Thoracic aorta (tissue), 2 donors: ENCODE measurements at regions not wholly inside any gene's neighbourhood (a gene's known extent, or its start where the extent isn't known, plus 50 kb on each side); places are given as distances from the start of the nearest gene placed in this dataset.

Experiments
- ATAC-seq: fragments of 150-250 bp; one replicate; pipeline ENCODE4 v1.8.0; 2017; ENCODE audit warnings: low read depth; ENCODE audit not compliant: insufficient number of reproducible peaks, low FRiP score
- DNase-seq: peaks from one replicate; pipeline ENCODE4 v3.0.0-alpha.2; 2020; ENCODE audit warnings: low spot score
- H3K27ac ChIP-seq, 2 donors: fragments of 200-600 bp; sonication (generic); 1 replicate in 1 of 2; 2 replicates in 1 of 2; pipeline ENCODE4 v1.5.1; 2016; ENCODE audit warnings: mild to moderate bottlenecking in 2 of 2, moderate library complexity in 2 of 2
- H3K27me3 ChIP-seq: fragments of 200-600 bp; sonication (generic); replicated peaks from 2 replicates; pipeline ENCODE4 v1.6.0; 2016; ENCODE audit warnings: mild to moderate bottlenecking; ENCODE audit not compliant: insufficient read depth
- H3K36me3 ChIP-seq: fragments of 200-600 bp; sonication (generic); one replicate; pipeline ENCODE4 v1.5.1; 2016
- H3K4me1 ChIP-seq, 2 donors: fragments of 200-600 bp; sonication (generic); 1 replicate in 1 of 2; 2 replicates in 1 of 2; pipeline versions ENCODE4 v1.5.1 to v1.6.0; 2016; ENCODE audit warnings: low read depth in 2 of 2, mild to moderate bottlenecking in 1 of 2; ENCODE audit not compliant: control insufficient read depth in 1 of 2
- H3K4me3 ChIP-seq: fragments of 200-600 bp; sonication (generic); 2 replicates; pipeline ENCODE4 v1.5.1; 2016; ENCODE audit warnings: mild to moderate bottlenecking
- H3K9me3 ChIP-seq: fragments of 200-600 bp; sonication (generic); 2 replicates; pipeline ENCODE4 v1.5.1; 2016
- TF ChIP-seq, protein P1 (sequence below): fragments of 200-600 bp; sonication (generic); IDR thresholded peaks from one replicate; pipeline ENCODE4 v1.5.1; 2019; ENCODE audit warnings: antibody characterized with exemption

DNA sequence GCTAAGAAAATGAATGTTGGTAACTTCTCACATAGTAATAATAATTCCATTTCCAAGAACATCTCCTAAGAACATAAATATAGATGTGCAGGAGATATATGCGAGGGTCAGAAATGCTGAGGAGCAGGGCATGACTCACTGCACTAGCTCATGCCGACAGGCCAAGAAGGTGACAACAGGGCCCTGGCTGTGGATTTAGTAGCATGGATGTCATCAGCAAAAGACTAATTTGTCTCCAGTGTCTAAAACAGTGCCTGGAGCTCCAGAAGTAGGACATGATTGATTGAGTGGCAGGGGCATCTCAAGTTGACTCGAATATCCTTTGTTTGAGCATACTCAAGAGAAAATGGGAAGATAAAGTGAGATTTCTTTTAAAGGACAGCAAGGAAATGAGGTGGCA is 207.0 kb upstream of the FOXA2 start:
- Histone ChIP-seq H3K4me3 (no peak overlapping the region), H3K27ac (no peak overlapping the region), H3K36me3 (no peaks in the 10 kb centered on the region), H3K27me3 (no peaks in the 10 kb centered on the region), H3K9me3 (no peaks in the 10 kb centered on the region), H3K4me1 (peaks cover 23 to 39% of the 10 kb centered on the region in 2 donors)
- no peak for ATAC-seq
- no peak for DNase-seq
- TF ChIP-seq, protein P1, sequence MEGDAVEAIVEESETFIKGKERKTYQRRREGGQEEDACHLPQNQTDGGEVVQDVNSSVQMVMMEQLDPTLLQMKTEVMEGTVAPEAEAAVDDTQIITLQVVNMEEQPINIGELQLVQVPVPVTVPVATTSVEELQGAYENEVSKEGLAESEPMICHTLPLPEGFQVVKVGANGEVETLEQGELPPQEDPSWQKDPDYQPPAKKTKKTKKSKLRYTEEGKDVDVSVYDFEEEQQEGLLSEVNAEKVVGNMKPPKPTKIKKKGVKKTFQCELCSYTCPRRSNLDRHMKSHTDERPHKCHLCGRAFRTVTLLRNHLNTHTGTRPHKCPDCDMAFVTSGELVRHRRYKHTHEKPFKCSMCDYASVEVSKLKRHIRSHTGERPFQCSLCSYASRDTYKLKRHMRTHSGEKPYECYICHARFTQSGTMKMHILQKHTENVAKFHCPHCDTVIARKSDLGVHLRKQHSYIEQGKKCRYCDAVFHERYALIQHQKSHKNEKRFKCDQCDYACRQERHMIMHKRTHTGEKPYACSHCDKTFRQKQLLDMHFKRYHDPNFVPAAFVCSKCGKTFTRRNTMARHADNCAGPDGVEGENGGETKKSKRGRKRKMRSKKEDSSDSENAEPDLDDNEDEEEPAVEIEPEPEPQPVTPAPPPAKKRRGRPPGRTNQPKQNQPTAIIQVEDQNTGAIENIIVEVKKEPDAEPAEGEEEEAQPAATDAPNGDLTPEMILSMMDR: no peak

DNA sequence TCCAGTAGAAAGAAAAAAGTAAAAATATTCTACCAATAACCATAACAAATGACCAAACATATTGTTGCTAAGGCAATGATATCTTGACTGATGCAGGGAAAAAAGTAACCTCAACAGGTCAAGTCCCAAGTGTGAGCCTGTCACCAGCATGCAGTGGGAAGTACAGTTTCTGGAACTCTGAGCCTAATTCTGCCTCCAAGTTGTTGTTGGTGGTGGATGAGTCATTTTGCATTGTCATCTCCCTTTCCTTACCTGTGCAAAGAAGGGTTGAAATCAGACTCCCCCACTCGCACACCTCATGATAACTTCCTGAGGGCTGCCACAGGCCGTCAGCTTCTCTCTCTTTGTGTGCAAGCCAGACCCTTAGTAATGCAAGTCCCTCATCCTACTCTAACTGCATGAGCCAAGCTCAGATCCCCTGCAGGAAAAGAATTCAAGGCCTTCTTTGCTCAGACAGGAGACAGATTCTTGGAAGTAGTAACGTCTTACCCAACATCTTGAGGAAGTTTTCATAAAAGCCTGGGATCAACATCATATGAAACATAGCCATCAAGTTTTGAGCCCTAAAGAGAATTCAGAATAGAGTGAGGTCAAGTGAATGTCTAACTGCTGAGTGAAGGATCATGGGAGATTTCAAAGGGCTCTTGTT is 207.6 kb upstream of the FOXA2 start:
- ATAC-seq: no peak
- no peaks in the 10 kb centered on the region for H3K9me3 ChIP-seq
- H3K27ac ChIP-seq: no peak overlapping the region
- DNase-seq: no peak
- H3K36me3 ChIP-seq: no peaks in the 10 kb centered on the region
- no peaks in the 10 kb centered on the region for H3K27me3 ChIP-seq
- H3K4me3 ChIP-seq: no peak overlapping the region
- peaks cover 27 to 43% of the 10 kb centered on the region in 2 donors for H3K4me1 ChIP-seq
- TF ChIP-seq, protein P1: no peak

DNA sequence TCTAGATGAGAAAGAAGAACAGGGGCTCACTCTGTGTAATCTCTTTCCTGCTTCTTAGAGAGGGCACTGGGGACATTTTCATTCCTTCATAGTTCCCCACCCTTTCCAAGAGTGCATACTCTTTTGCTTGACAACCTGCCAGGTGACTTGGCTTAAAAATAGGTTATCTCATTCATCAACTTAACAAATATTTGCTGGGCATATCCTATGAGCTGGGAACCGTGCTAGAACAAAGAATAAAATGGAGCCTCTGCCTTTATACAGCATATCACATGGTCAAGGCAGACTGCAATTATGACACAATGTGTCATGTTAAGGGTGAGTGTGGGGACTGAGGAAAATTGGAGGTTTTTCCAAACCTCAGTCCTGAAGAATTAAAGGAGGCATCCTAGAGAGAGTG is 209.8 kb upstream of the FOXA2 start:
- no peaks in the 10 kb centered on the region for H3K36me3 ChIP-seq
- no peaks in the 10 kb centered on the region for H3K9me3 ChIP-seq
- ATAC-seq: no peak
- H3K27ac ChIP-seq: peak overlapping the region; percentile 43 to 62
- TF ChIP-seq, protein P1: no peak
- H3K4me1 ChIP-seq: peaks cover 27 to 43% of the 10 kb centered on the region in 2 donors
- no peaks in the 10 kb centered on the region for H3K27me3 ChIP-seq
- DNase-seq: no peak
- no peak overlapping the region for H3K4me3 ChIP-seq

DNA sequence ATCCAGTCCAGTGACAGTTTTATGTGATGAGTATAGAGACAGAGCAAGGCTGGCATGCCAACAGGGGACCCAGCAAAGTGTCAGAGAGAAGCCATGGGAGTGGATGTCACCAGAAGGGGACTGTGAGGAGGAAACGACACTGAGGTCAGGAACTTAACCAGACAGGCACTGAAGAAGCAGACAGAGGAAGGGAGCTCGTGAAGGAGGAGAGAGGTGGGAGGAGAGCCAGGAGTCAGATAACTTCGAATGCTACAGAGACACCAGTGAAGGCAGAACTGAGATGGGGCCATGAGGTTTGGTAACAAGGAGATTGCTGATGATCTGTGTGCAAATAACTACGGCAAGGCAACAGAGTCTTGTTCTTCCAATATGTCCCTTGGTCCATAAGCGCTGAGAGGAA is 211.1 kb upstream of the FOXA2 start:
- H3K4me3 ChIP-seq: no peak overlapping the region
- no peaks in the 10 kb centered on the region for H3K9me3 ChIP-seq
- ATAC-seq (no peak), DNase-seq (no peak)
- peaks cover 24 to 35% of the 10 kb centered on the region in 2 donors for H3K4me1 ChIP-seq
- TF ChIP-seq, protein P1: no peak
- H3K27me3 ChIP-seq: no peaks in the 10 kb centered on the region
- H3K27ac ChIP-seq: peak overlapping the region; percentile 43 to 62
- no peaks in the 10 kb centered on the region for H3K36me3 ChIP-seq

DNA sequence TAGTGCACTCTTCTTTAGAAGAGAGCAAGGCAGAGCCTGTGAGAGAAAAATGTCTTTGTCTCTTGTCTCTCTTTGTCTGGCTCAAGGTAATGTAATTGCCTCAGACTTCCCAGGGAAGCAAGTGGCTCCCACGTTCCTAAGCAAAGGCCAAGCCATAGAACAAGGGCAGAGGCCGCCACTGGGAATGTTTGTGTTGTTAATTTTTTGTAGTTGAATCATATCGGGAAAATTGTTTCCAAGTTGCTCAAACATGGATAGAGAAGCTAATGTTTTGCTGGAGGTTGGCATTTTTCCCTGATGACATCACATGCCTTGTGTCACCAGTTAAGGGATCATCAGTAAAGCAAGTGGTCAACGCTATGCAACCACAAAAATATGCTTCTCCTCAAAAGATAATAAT is 211.5 kb upstream of the FOXA2 start:
- Histone ChIP-seq H3K9me3 (no peaks in the 10 kb centered on the region), H3K4me3 (no peak overlapping the region), H3K27ac (peak overlapping the region; percentile 61 to 62), H3K36me3 (no peaks in the 10 kb centered on the region), H3K4me1 (peaks cover 24 to 35% of the 10 kb centered on the region in 2 donors), H3K27me3 (no peaks in the 10 kb centered on the region)
- ATAC-seq (peak; percentile 81), DNase-seq (peak; percentile 37)
- TF ChIP-seq, protein P1: no peak
